ENCODE measurements at regions not wholly inside any gene's neighbourhood (a gene's known extent, or its start where the extent isn't known, plus 50 kb on each side); places are given as distances from the start of the nearest gene placed in this dataset.

DNA sequence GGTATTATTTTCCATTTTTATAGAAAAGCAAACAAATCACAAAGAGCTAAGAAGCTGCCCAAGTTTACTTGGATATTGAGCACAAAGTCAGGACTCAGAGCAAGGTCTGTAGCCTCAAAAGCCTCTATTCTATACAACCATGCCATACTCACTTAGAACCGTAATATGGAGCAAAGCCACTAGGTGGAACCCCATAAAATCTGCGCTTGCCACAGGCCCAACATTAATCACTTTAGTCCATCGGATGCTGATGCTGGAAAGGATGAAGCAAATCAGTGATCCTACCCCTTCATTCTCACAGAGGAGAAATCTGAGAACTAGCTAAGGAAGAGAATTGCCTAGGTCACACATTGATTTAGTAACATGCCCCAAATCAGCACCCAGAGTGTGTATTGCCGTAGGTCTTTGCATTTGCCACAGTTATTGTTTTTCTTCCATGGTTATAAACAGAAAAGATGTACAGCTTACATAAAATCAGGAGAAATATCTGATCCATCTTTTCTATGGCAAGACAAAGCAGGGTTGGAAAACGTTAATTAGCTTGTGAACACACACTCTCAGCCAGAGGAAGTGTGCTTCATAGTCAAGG is 56.7 kb upstream of the RAB38 start:
- Mint-ChIP-seq H3K36me3 (ENCODE audit: low read depth) (peaks cover 18% of the 10 kb centered on the region), H3K27me3 (ENCODE audit: low read depth) (no peaks in the 10 kb centered on the region), H3K27ac (ENCODE audit: unreplicated experiment) (no peak overlapping the region), H3K4me3 (no peak overlapping the region), H3K4me1 (no peaks in the 10 kb centered on the region), H3K9me3 (peaks cover 14% of the 10 kb centered on the region)
- no peak for DNase-seq (ENCODE audit: low read depth, low spot score)
- TF ChIP-seq, protein P1, sequence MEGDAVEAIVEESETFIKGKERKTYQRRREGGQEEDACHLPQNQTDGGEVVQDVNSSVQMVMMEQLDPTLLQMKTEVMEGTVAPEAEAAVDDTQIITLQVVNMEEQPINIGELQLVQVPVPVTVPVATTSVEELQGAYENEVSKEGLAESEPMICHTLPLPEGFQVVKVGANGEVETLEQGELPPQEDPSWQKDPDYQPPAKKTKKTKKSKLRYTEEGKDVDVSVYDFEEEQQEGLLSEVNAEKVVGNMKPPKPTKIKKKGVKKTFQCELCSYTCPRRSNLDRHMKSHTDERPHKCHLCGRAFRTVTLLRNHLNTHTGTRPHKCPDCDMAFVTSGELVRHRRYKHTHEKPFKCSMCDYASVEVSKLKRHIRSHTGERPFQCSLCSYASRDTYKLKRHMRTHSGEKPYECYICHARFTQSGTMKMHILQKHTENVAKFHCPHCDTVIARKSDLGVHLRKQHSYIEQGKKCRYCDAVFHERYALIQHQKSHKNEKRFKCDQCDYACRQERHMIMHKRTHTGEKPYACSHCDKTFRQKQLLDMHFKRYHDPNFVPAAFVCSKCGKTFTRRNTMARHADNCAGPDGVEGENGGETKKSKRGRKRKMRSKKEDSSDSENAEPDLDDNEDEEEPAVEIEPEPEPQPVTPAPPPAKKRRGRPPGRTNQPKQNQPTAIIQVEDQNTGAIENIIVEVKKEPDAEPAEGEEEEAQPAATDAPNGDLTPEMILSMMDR (conservative IDR thresholded peaks at IDR 0.05), result peak; percentile 68

DNA sequence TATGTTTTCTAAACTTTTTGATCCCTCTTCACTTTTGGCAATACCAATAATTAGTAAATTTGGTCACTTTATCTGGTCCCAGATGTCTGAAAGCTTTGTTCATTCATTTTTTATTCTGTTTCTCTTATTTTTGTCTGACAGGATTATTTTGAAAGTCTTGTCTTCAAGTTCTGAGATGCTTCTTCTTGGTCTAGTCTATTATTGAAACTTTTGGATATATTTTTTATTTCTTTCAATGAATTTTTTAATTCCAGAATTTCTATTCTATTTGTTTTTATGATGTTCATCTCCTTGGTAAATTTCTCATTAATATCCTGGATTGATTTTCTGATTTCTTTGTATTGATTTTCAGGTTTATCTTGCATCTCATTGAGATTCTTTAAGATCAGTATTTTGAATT is 54.1 kb upstream of the RAB38 start:
- H3K4me3 Mint-ChIP-seq, result no peak overlapping the region
- no peak for DNase-seq (ENCODE audit: low read depth, low spot score)
- H3K4me1 Mint-ChIP-seq, result no peaks in the 10 kb centered on the region
- peaks cover 30% of the 10 kb centered on the region for H3K36me3 Mint-ChIP-seq (ENCODE audit: low read depth)
- no peak overlapping the region for H3K27ac Mint-ChIP-seq (ENCODE audit: unreplicated experiment)
- TF ChIP-seq, protein P1 (conservative IDR thresholded peaks at IDR 0.05), result no peak
- H3K27me3 Mint-ChIP-seq (ENCODE audit: low read depth), result no peaks in the 10 kb centered on the region
- peaks cover 32% of the 10 kb centered on the region for H3K9me3 Mint-ChIP-seq
